Left colon (tissue), 2 donors: ENCODE measurements at regions not wholly inside any gene's neighbourhood (a gene's known extent, or its start where the extent isn't known, plus 50 kb on each side); places are given as distances from the start of the nearest gene placed in this dataset.
"Not testable (repeated sequence)": the region's sequence is repeated elsewhere in the genome, so short reads cannot be mapped to it uniquely, and the experiment has no call there.

ENCODE experiments used
- ATAC-seq: fragments of 200-7000 bp; cut with Tn5 transposase; one replicate; pipeline ENCODE4 v1.9.1; 2020; ENCODE audit warnings: mild to moderate bottlenecking, moderate library complexity
- DNase-seq, 2 donors: peaks; one replicate each; pipeline ENCODE4 v3.0.0-alpha.2; 2020
- intact Hi-C, 2 donors: fragments of 100-400 bp; cut with DNase I in 1 of 2; cut with micrococcal nuclease in 1 of 2; formaldehyde crosslinking; loops; one replicate each; pipeline versions ENCODE4 v1.11.2 to v1.14.0; 2022; cut with DNase I, micrococcal nuclease
- donor health status: DM: no; HTN: no; CAD: no.
- donor health status: DM: yes; HTN: yes; CAD: no.

GRCh38 chr19:28444362-28444761 is 768.6 kb downstream of the UQCRFS1 start:
- no peak for DNase-seq
- ATAC-seq = peak; percentile 19
- intact Hi-C loops = no loop called here

GRCh38 chr19:28443361-28443760 is 769.6 kb downstream of the UQCRFS1 start:
- intact Hi-C loops = no loop called here
- peak; percentile 53 to 56 for DNase-seq
- peak; percentile 84 for ATAC-seq

GRCh38 chr19:28437390-28438346 is 775.3 kb downstream of the UQCRFS1 start:
- peak in 1 of 2 donors; percentile 21 for DNase-seq
- intact Hi-C loops = no loop called here
- peak; percentile 84 for ATAC-seq

GRCh38 chr19:28436320-28436719 is 776.6 kb downstream of the UQCRFS1 start:
- intact Hi-C loops = no loop called here
- DNase-seq = peak; percentile 42 to 45
- ATAC-seq = peak; percentile 76

GRCh38 chr19:28435551-28436271 is 777.2 kb downstream of the UQCRFS1 start:
- no peak for DNase-seq
- intact Hi-C loops = no loop called here
- ATAC-seq = peak; percentile 29

- ATAC-seq, DNase-seq, intact Hi-C loops: not testable (repeated sequence)
Measured at GRCh38 chr19:28434794-28435193, 778.2 kb downstream of the UQCRFS1 start.

- intact Hi-C loops, ATAC-seq, DNase-seq: not testable (repeated sequence)
Measured at GRCh38 chr19:28434365-28434764, 778.6 kb downstream of the UQCRFS1 start.

- DNase-seq, intact Hi-C loops, ATAC-seq: not testable (repeated sequence)
Measured at GRCh38 chr19:28433166-28433565, 779.8 kb downstream of the UQCRFS1 start.

GRCh38 chr19:28430214-28430613 is 782.7 kb downstream of the UQCRFS1 start:
- DNase-seq (no peak), ATAC-seq (no peak)
- intact Hi-C loops = no loop called here

GRCh38 chr19:28429356-28429755 is 783.6 kb downstream of the UQCRFS1 start:
- ATAC-seq (peak; percentile 4), DNase-seq (no peak)
- intact Hi-C loops = no loop called here

GRCh38 chr19:28428663-28429348 is 784.1 kb downstream of the UQCRFS1 start:
- intact Hi-C loops = no loop called here

GRCh38 chr19:28427376-28428083 is 785.4 kb downstream of the UQCRFS1 start:
- intact Hi-C loops = no loop called here
- DNase-seq (no peak), ATAC-seq (no peak)

More at GRCh38 chr19:28428663-28429348, 784.1 kb downstream of the UQCRFS1 start:
- no peak for ATAC-seq
- DNase-seq = no peak

GRCh38 chr19:28426730-28427225 is 786.2 kb downstream of the UQCRFS1 start:
- DNase-seq = no peak
- ATAC-seq = no peak
- intact Hi-C loops = no loop called here

- intact Hi-C loops = no loop called here
- no peak for DNase-seq
- ATAC-seq = no peak
Measured at GRCh38 chr19:28426110-28426729, 786.7 kb downstream of the UQCRFS1 start.

- ATAC-seq = no peak
- DNase-seq = no peak
- intact Hi-C loops = no loop called here
Measured at GRCh38 chr19:28425046-28425931, 787.7 kb downstream of the UQCRFS1 start.

- intact Hi-C loops = no loop called here
- DNase-seq (no peak), ATAC-seq (no peak)
Measured at GRCh38 chr19:28424662-28425045, 788.3 kb downstream of the UQCRFS1 start.

GRCh38 chr19:28424077-28424476 is 788.9 kb downstream of the UQCRFS1 start:
- DNase-seq (no peak), ATAC-seq (peak; percentile 67)
- intact Hi-C loops = no loop called here
